Neural progenitor cell (in vitro differentiated cells): ENCODE measurements at regions not wholly inside any gene's neighbourhood (a gene's known extent, or its start where the extent isn't known, plus 50 kb on each side); places are given as distances from the start of the nearest gene placed in this dataset.

Experiments
- DNase-seq: peaks from one replicate; pipeline ENCODE4 v3.0.0-alpha.2; 2016; ENCODE audit warnings: low spot score
- H2AFZ ChIP-seq: fragments of 200-600 bp; sonication (generic); replicated peaks from 2 replicates; pipeline ENCODE4 v1.6.1; 2016; ENCODE audit warnings: antibody characterized with exemption
- H3F3A ChIP-seq: fragments of 200-600 bp; sonication (generic); 2 replicates; pipeline ENCODE4 v1.6.1; 2016; ENCODE audit warnings: antibody characterized with exemption, low read depth
- H3K27ac ChIP-seq: fragments of 200-600 bp; sonication (generic); 2 replicates; pipeline ENCODE4 v1.5.1; 2016; ENCODE audit warnings: mild to moderate bottlenecking
- H3K27me3 ChIP-seq: fragments of 200-600 bp; sonication (generic); 2 replicates; pipeline ENCODE4 v1.6.1; 2016; ENCODE audit warnings: mild to moderate bottlenecking, moderate library complexity
- H3K36me3 ChIP-seq: fragments of 200-600 bp; sonication (generic); 2 replicates; pipeline ENCODE4 v1.5.1; 2016
- H3K4me1 ChIP-seq: fragments of 200-600 bp; sonication (generic); 2 replicates; pipeline ENCODE4 v1.6.1; 2016; ENCODE audit warnings: mixed run types
- H3K4me2 ChIP-seq: fragments of 200-600 bp; sonication (generic); 2 replicates; pipeline ENCODE4 v1.6.1; 2016
- H3K4me3 ChIP-seq: fragments of 200-600 bp; sonication (generic); 2 replicates; pipeline ENCODE4 v1.5.1; 2016
- H3K79me2 ChIP-seq: fragments of 200-600 bp; sonication (generic); 2 replicates; pipeline ENCODE4 v1.6.1; 2016; ENCODE audit warnings: low read depth
- H3K9ac ChIP-seq: fragments of 200-600 bp; sonication (generic); 2 replicates; pipeline ENCODE4 v1.6.1; 2016
- H3K9me3 ChIP-seq: fragments of 200-600 bp; sonication (generic); 2 replicates; pipeline ENCODE4 v1.5.1; 2016; ENCODE audit warnings: low read depth
- H4K20me1 ChIP-seq: fragments of 200-600 bp; sonication (generic); 2 replicates; pipeline ENCODE4 v1.6.1; 2016; ENCODE audit warnings: low read depth
- H3K27ac Mint-ChIP-seq: 3 replicates; pipeline ENCODE4 v1.8.0; 2021; ENCODE audit warnings: mixed read lengths
- H3K27me3 Mint-ChIP-seq: 2 replicates; pipeline ENCODE4 v1.8.0; 2022; ENCODE audit warnings: low read depth, mild to moderate bottlenecking, inconsistent platforms, moderate library complexity, mixed read lengths; ENCODE audit not compliant: insufficient read depth
- H3K36me3 Mint-ChIP-seq: 3 replicates; pipeline ENCODE4 v1.8.0; 2021; ENCODE audit warnings: mixed read lengths
- H3K4me1 Mint-ChIP-seq: 3 replicates; pipeline ENCODE4 v1.8.0; 2021; ENCODE audit warnings: mixed read lengths
- H3K4me3 Mint-ChIP-seq: 3 replicates; pipeline ENCODE4 v1.8.0; 2021; ENCODE audit warnings: mild to moderate bottlenecking, moderate library complexity, mixed read lengths
- H3K9me3 Mint-ChIP-seq: 3 replicates; pipeline ENCODE4 v1.8.0; 2020; ENCODE audit warnings: mixed read lengths
- EZH2 ChIP-seq: fragments of 200-600 bp; sonication (generic); IDR thresholded peaks from 2 replicates; pipeline ENCODE4 v1.6.1; 2017; ENCODE audit warnings: antibody characterized with exemption, mild to moderate bottlenecking, moderate library complexity
- EZH2phosphoT487 ChIP-seq: fragments of 200-600 bp; sonication (generic); IDR thresholded peaks from 2 replicates; pipeline ENCODE4 v1.6.1; 2017; ENCODE audit warnings: antibody characterized with exemption
- TF ChIP-seq, protein P1 (sequence below): fragments of 200-600 bp; sonication (generic); IDR thresholded peaks from 2 replicates; pipeline ENCODE4 v1.5.1; 2017; ENCODE audit warnings: antibody characterized with exemption, mild to moderate bottlenecking

DNA sequence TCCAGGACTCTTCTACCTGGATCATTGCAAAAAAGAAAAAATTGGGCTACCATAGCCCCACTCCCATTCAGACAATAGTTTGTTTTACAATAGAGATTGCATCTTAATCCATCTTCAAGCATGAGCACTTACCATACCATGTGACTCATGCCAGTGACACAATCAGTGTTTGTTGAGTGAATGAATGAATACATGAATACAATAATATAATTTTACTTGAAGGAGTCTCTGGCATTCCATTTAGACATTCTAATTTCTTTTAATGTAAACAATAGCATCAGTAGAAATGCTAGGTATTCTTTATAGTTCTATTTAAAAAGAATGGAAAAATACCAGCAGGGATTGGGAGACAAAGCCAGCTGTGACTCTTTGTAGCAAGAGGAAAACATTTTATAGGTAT, 141.6 kb upstream of the AKR1E2 start:
- H3K9ac ChIP-seq = no peak overlapping the region
- no peaks in the 10 kb centered on the region for H3K27me3 ChIP-seq
- no peak for DNase-seq
- no peak overlapping the region for H3K27ac Mint-ChIP-seq
- no peaks in the 10 kb centered on the region for H3K27me3 Mint-ChIP-seq
- H3K27ac ChIP-seq = no peak overlapping the region
- H3K4me1 ChIP-seq = no peaks in the 10 kb centered on the region
- peaks cover 6% of the 10 kb centered on the region for H3K4me1 Mint-ChIP-seq
- no peaks in the 10 kb centered on the region for H3K79me2 ChIP-seq
- H4K20me1 ChIP-seq = no peaks in the 10 kb centered on the region
- no peaks in the 10 kb centered on the region for H3K36me3 ChIP-seq
- peaks cover 1% of the 10 kb centered on the region for H3K9me3 Mint-ChIP-seq
- H2AFZ ChIP-seq = no peak overlapping the region
- no peaks in the 10 kb centered on the region for H3F3A ChIP-seq
- no peak overlapping the region for H3K4me3 Mint-ChIP-seq
- no peak overlapping the region for H3K4me3 ChIP-seq
- H3K4me2 ChIP-seq = no peak overlapping the region
- TF ChIP-seq EZH2phosphoT487 (no peak), EZH2 (no peak)
- TF ChIP-seq, protein P1, sequence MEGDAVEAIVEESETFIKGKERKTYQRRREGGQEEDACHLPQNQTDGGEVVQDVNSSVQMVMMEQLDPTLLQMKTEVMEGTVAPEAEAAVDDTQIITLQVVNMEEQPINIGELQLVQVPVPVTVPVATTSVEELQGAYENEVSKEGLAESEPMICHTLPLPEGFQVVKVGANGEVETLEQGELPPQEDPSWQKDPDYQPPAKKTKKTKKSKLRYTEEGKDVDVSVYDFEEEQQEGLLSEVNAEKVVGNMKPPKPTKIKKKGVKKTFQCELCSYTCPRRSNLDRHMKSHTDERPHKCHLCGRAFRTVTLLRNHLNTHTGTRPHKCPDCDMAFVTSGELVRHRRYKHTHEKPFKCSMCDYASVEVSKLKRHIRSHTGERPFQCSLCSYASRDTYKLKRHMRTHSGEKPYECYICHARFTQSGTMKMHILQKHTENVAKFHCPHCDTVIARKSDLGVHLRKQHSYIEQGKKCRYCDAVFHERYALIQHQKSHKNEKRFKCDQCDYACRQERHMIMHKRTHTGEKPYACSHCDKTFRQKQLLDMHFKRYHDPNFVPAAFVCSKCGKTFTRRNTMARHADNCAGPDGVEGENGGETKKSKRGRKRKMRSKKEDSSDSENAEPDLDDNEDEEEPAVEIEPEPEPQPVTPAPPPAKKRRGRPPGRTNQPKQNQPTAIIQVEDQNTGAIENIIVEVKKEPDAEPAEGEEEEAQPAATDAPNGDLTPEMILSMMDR = no peak
- no peaks in the 10 kb centered on the region for H3K36me3 Mint-ChIP-seq
- H3K9me3 ChIP-seq = no peaks in the 10 kb centered on the region

DNA sequence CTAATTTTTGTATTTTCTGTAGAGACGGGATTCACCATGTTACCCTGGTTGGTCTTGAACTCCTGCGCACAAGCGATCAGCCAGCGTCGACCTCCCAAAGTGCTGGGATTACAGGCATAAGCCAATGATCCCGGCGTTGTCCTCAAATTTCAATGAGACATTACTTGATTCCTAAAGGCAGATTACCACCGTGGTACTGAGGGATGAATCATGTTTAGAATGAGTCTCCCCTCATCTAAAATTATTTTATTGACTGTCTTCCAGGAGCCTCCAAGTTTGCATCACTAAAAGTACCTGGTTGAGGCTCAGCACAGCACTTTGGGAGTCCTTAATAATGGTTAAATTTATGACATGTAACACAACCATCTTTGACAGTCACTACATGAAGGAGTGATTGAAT, 142.2 kb upstream of the AKR1E2 start:
- Histone ChIP-seq H3K36me3 (no peaks in the 10 kb centered on the region), H3K27ac (no peak overlapping the region), H2AFZ (no peak overlapping the region), H4K20me1 (no peaks in the 10 kb centered on the region), H3K4me2 (no peak overlapping the region), H3K27me3 (no peaks in the 10 kb centered on the region), H3K79me2 (no peaks in the 10 kb centered on the region), H3K9me3 (no peaks in the 10 kb centered on the region), H3K4me3 (no peak overlapping the region), H3F3A (no peaks in the 10 kb centered on the region), H3K9ac (no peak overlapping the region), H3K4me1 (no peaks in the 10 kb centered on the region)
- Mint-ChIP-seq H3K27me3 (no peaks in the 10 kb centered on the region), H3K36me3 (no peaks in the 10 kb centered on the region), H3K4me3 (no peak overlapping the region), H3K27ac (no peak overlapping the region), H3K9me3 (no peaks in the 10 kb centered on the region), H3K4me1 (peaks cover 6% of the 10 kb centered on the region)
- no peak for DNase-seq
- TF ChIP-seq, protein P1 = no peak
- TF ChIP-seq EZH2phosphoT487 (no peak), EZH2 (no peak)

DNA sequence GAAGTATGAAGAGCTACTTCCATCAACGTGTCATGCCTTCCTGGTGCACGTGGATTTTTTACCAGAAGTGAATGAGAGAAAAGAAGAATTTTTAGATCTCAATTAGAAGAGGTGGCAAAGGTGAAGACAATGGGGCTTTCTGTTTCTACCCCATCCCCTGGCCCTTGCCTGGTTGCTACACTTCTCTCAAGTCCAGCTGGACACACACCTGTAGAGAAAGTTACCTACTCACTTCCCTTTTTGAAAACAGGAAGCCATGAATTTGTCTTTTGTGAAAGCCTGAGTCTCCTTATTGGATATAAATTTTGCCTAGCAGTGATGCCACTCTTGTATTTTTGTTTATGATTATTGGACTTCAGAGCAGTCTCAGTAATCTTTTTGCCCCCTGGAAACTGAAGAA, 142.9 kb upstream of the AKR1E2 start:
- Mint-ChIP-seq H3K36me3 (no peaks in the 10 kb centered on the region), H3K4me3 (no peak overlapping the region), H3K27me3 (no peaks in the 10 kb centered on the region), H3K9me3 (no peaks in the 10 kb centered on the region), H3K4me1 (peaks cover 6% of the 10 kb centered on the region), H3K27ac (no peak overlapping the region)
- no peak overlapping the region for H3K4me2 ChIP-seq
- no peaks in the 10 kb centered on the region for H4K20me1 ChIP-seq
- H3K27me3 ChIP-seq = no peaks in the 10 kb centered on the region
- H3K79me2 ChIP-seq = no peaks in the 10 kb centered on the region
- H3K27ac ChIP-seq = no peak overlapping the region
- H3K4me3 ChIP-seq = no peak overlapping the region
- H3F3A ChIP-seq = no peaks in the 10 kb centered on the region
- no peak overlapping the region for H2AFZ ChIP-seq
- no peaks in the 10 kb centered on the region for H3K4me1 ChIP-seq
- no peaks in the 10 kb centered on the region for H3K36me3 ChIP-seq
- H3K9ac ChIP-seq = no peak overlapping the region
- TF ChIP-seq EZH2phosphoT487 (no peak), EZH2 (no peak)
- TF ChIP-seq, protein P1 = no peak
- DNase-seq = no peak
- H3K9me3 ChIP-seq = no peaks in the 10 kb centered on the region
